Right ventricle myocardium superior (tissue), 1 donor: ENCODE measurements at regions not wholly inside any gene's neighbourhood (a gene's known extent, or its start where the extent isn't known, plus 50 kb on each side); places are given as distances from the start of the nearest gene placed in this dataset.
A peak's percentile ranks its signal among the peaks of the same experiment; 100 is the strongest.

Experiments used
- ATAC-seq: fragments of 200-7000 bp; cut with Tn5 transposase; one replicate; pipeline ENCODE4 v1.9.1; 2020; ENCODE audit warnings: mild to moderate bottlenecking; ENCODE audit not compliant: poor library complexity
- DNase-seq: peaks from one replicate; pipeline ENCODE4 v3.0.0-alpha.2; 2020
- intact Hi-C: fragments of 100-400 bp; cut with DNase I; formaldehyde crosslinking; loops from one replicate; pipeline ENCODE4 v1.11.2; 2022
- donor health status: DM: no; HTN: yes; CAD: no; lungs with severe emphysema.

DNA sequence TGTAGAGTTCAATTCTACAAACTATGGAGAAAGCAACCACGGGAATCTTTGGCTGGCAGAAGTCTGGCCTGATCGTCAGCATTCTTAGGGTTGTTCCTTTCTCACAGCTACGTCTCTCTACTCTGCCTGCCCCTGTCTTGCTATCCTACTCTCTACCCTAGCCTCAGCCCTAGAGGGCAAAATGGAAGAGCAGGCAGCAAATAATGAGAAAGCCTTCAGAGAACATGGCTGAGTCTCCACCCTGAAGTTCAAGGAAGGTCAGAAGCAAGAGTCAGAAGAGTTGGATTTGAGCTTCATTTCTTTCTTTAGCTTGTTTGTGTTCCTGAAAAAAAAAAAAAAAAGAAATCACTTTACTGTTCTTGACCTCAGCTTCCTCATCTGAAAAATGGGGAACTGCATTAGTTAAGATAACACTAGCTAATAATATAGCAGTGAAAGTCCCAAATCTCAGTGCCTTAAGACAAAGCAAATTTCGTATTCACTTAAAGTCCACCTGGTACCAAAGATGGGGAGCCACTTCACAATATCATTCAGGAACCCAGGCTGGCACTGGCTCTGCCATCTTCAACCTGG lies 50.2 kb upstream of the CCND2 start:
- DNase-seq (no peak), ATAC-seq (peak; percentile 20)

DNA sequence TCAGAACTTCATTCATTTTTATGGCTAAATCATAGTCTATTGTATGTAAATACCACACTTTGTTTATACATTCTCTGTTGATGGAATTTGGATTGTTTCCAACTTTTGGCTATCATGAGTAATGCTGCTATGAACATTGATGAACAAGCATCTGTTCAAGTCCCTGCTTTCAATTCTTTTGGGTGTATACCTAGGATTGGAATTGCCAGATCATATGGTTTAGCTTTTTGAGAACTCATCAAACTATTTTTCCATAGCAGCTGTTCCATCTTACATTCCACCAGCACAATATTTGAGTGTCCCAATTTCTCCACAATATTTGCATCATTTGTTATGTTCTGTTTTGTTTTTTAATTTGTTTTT lies 52.3 kb upstream of the CCND2 start:
- DNase-seq (no peak), ATAC-seq (no peak)
- intact Hi-C loops: no loop called here

More for the DNA sequence above, 50.2 kb upstream of the CCND2 start:
- intact Hi-C loops: no loop called here

DNA sequence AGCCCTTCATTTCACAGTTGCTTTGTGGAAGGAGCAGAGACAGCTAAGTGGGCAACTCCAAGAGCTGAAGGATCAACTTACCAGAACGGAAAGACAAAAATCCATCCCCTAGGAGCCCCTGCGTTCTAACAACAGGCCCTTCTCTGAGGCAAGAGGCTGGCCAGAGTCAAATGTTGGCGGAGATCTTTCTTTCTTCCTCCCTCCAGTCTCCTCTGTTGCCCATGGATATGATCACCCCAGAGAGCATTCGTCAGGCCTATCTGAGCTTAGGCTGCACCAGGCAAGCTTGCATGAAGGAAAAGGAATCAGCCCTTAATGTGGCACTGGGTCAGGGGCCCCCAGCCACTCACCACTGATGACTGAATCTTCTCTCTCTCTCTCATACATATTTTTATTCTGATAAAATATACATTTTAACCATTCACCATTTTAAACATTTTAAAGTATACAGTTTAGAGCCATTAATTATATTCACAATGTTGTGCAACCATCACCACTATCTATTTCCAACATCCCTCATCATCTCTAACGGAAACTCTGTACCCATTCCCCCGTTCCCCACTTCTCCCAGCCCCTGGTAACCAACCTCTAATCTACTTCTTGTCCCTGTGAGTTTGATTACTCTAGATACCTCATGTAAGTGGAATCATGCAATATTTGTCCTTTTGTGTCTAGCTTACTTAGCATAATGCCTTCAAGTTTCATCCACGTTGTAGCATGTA lies 52.9 kb upstream of the CCND2 start:
- no peak for DNase-seq
- ATAC-seq: no peak
- intact Hi-C loops: no loop called here

DNA sequence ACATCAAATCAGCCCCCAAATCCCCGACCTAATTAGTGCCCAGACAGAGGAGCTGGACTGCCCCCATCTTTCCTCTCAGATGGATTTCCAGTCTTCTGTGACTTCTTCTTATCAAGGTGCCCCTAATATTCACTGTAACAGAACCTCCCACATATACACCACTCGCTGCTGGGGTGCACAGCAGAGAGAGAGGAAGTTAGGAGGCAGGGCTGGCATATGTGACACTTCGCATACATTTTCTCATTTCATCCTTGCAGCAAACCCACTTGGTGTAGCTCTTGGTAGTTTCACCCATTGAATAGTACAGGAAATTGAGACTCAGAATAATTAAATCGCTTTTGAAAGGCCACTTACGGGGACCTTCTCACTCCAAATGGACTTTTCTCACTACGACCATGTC lies 56.5 kb upstream of the CCND2 start:
- ATAC-seq: no peak
- DNase-seq: no peak
- intact Hi-C loops: no loop called here

DNA sequence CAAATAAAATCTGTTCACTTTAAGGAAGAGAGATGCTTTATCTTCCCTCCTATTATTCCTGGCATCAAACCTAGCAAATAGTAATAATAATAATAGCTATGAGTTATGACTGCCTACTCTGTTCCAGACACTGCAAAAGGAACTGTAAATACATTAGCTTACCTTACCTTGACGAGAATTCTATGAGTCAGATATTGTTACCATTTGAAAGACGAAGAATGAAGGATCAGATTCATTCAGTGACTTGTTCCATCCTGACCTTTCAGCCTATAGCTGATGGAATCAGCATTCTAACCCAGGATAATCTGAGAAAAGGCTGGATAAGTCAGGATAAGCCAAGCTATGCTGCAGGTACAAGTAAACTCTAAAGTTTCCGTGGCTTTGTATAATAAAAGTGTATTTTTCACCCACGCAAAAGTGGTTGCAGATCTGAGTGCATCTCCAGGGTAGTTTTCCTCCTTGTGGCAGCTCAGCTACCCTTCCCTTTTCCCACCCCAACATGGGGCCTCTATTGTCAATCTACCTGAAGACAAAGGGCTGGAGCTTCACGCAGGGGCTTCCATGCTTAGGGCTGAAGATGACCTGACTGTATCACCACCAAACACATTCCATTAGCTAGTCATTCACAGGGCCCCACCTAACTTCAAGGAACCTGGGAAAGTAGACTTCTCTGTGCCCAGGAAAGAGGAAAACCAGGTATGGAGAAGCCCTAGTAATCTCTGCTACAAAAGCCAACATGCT lies 57.2 kb upstream of the CCND2 start:
- DNase-seq: no peak
- ATAC-seq: no peak
- intact Hi-C loops: no loop called here

DNA sequence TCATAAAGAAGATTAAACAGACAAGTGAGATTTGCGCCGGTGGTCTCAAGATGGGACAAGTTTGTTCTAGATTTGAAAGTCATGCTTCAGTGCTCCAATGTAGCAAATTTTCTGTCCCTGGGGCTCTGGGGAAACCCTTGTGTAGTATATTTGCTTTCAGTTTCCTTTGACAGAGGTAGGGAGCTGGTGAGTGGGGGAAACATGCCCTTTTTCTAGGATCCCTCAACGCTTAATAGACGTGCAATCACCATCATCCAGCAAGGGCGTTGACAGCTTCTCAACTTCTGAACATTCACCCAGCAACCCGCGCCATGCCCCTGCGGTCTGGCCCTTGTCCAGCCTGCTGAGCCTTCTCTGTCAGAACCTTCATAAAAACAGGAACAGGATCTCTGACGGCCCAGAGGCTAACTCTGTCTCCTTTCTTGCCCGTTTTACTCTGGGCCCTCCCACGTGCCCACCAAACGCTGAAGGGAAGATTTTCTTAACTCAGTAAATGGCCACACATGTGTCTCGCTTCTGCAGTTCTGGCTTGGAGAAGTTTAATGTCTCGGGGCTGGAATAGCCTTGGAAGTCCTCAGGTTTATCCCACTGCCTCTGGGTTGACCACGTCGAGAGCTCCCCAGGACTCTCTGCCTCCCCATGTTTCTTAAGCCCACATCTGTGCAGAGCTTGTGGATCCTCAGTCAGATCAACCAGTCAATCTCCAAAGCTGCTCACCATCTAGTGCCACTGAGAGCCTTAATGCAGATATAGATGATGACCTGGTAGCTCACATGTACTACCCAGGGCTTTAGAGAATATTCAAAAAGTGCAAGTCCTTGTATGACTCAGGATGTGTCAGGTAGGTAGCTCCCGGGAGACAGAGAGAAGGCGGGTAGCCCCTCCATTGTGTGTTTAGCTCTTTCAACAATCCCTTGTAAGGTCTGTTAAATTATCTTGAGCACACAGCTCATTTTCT lies 58.1 kb upstream of the CCND2 start:
- ATAC-seq (peak; percentile 76), DNase-seq (peak; percentile 86)
- intact Hi-C loops: no loop called here

DNA sequence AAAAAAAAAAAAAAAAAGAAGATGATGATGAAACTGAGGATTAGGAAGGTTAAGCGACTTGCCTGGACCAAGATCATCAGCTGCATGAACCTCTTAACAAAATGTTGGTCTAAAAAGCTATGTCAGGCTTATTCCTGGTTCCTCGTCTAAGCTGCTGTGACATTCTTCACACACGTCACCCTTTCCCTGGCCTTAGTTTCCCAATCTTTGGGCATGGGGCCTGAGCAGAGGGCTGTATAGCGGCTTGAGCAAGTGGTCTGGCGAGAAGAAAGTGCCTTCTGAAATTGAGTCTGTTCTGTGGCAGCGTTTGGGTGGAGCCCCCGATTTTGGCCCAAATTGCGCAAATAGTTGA lies 58.7 kb upstream of the CCND2 start:
- no peak for DNase-seq
- intact Hi-C loops: no loop called here
- ATAC-seq: no peak

DNA sequence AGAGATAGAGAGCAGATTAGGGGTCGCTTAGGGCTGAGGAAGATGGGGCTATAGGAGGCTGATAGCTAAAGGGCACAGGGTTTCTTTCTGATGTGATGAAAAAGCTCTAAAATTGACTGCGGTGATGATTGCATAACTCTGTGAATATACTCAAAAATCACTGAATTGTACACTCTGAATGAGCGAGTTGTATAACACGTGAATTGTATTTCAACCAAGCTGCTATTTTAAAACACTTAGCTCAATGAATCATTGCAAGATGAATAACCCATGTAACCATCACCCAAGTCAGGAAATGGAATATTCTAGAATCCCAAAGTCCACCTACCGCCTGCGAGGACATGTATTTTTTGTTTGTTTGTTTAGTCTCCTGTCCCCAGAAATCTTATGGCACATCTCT lies 60.1 kb upstream of the CCND2 start:
- intact Hi-C loops: no loop called here
- ATAC-seq: no peak
- DNase-seq: no peak

DNA sequence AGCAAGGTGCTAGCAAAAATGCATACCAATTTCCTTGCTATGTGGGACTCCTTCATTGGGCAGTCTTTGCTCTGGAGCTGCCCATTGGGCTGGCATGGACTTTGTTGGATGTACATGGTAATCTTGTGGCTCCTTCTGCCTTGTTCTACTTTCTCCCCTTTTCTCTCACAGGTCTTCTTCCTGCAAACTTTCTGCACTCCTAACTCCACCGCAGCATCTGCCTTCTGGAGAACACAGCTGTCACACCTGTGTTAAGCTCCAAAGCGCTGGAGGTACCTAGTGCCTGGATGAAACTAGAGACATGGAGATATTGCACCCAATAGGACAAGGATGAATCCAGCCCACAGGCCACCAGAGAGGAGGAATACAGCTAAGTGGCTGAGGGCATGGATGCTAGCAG lies 60.7 kb upstream of the CCND2 start:
- ATAC-seq: no peak
- intact Hi-C loops: no loop called here
- DNase-seq: no peak

DNA sequence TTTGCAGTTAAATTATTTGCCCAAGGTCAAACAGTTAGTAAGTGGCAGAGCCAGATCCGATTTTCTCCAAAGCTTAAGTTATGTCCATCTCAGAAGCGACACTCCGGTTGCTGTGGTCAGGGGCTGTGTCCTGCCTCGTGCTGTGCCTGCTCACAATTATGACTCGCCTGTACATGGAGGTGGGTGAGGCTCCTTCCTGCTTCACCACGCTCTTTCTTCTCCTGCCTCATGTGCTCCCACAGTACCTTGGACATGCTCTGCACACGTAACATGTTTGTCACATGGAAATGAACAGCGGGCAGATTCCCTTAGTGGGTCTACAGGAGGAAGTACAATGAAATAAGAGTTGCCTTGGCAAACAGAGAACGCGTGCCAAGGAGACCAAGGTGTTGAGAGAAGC lies 62.2 kb upstream of the CCND2 start:
- DNase-seq: no peak
- no peak for ATAC-seq
- intact Hi-C loops: no loop called here

DNA sequence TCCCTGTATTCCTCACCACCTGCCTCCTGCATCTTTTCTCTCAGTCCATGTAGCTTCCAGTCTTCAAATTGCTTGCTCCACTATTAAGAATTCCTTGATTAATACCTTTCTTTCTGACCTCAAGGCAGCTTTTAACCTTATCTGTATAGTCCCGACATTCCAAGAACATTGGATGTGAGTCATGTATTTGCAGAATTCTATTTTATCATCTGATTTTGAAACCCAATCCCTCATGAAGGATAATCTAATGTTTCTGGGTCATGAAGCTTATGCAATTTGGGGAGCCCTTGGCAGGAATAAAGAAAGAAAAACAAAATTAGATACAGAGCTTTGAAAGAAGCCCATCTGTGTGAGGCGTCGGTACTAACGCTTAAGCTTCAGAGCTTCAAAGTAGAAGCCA lies 63.4 kb upstream of the CCND2 start:
- intact Hi-C loops: no loop called here
- ATAC-seq: no peak
- DNase-seq: no peak

DNA sequence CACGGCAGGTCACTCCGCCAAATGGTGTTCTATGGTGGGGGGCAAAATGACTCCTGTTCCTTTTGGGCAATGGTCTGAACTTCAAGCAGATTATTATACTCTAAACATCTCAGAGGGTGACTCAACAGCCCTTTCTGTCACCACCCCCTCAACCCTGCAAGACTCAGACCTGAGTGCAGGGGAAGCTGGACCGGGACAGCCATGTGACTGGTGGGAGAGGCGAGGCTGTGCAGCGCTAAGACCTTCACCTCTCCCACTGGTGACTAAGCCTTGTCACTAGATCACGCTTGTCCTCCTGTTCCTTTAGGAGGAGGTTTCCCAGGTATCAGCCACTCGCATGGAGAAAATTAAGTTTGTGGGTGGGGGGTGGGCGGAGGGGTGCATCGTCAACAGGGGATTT lies 67.1 kb upstream of the CCND2 start:
- intact Hi-C loops: no loop called here
- DNase-seq (no peak), ATAC-seq (no peak)

DNA sequence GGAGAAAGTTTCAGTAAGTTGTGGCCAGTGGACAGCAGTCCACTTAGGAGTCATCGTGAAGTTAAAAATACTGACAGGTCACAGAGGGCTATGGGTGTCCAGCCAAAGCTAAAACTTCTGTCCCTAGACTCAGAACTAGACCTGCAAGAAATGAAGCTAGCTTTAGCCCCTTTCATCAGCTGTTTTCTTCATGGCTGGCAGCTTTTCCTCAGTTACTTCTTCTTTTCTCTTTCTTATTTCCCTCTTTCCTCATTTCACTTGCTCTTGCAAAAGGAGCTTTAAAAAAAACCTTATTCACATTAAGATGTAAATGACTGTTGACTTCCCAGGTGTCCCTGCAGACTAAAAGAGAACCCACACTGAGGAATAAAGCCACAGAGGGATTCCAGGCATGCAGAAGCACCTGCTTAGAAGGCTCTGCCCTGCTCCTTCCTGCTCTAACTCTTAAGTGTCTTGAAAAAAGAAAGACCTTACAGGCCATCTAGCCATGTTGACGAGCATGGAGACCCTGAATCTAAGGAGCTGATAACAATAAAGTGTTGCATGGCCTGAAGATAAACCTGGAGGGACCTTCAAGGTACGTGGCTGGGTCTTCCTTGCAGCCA lies 69.7 kb upstream of the CCND2 start:
- intact Hi-C loops: no loop called here
- DNase-seq (no peak), ATAC-seq (no peak)

DNA sequence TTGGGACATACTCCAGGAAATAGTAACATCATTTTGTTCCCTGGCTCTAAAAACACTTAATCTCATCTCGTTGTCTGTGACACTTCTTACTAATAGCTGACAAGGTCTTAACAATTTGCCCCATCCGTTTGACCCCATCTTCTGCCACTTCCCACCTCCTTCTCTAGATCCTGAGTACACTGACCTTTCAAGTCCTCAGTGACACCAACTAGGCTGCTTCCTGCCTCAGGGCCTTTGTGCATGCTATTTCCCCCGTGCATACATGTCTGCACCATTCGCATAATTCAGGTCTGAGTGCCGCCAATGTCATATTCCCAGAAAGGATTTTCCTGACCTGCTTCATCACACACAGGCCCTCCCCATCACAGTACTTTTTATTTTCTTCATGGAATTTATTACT lies 70.6 kb upstream of the CCND2 start:
- intact Hi-C loops: no loop called here
- no peak for ATAC-seq
- DNase-seq: no peak

DNA sequence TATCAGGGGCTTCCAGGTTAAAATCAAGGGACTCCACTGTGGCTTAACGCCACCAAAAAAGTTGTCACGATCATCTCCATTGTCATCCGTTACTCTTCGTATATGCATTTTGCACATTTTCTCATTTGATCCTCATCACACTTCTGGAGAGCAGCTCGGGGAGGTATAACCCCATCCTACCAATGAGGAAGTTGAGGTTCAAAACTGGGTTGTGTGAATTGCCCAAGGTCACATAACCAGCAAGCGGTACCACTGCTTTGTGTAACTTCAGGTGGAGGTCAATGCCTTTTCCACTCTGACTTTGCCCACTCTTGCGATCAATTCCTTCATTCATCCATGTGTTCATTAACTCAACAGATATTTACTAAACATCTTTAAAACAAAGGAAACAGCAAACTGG lies 71.1 kb upstream of the CCND2 start:
- DNase-seq (no peak), ATAC-seq (no peak)
- intact Hi-C loops: no loop called here

DNA sequence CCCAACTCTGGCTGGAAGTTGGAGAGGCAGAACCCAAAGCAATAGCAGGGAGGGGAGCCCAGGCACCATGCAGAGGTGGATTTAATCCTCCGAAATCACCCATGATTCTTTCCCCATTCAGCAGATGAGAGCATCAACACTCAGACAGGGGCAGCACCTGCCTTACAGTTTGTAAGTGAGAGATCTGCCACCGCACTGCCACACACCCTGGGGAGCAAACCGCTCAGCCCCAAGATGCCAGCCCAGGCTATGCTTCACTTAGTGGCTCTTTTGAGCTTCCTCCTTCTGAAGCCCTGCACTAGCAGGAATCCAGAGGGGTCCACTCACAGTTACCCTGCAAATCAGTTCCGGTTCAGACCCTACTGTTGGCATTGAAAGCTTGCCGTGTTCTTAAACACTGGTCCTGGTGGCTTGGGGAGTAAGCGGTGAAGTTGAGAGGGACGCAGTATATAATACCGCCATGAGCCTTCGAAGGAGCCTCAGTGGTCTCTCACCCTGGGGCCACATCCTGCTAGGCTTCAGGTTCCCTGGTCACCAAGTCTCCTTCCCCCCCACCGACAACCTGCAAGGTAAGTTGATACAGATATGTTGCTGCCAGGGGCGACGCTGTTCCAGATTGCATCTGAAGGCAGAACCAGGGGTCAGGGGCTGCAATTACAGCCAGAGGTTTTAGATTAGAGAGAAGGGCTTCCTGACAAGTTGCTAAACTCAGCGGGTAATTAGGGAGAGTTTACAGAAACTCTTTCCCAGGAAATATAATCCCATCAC lies 72.0 kb upstream of the CCND2 start:
- DNase-seq (no peak), ATAC-seq (no peak)
- intact Hi-C loops: no loop called here

DNA sequence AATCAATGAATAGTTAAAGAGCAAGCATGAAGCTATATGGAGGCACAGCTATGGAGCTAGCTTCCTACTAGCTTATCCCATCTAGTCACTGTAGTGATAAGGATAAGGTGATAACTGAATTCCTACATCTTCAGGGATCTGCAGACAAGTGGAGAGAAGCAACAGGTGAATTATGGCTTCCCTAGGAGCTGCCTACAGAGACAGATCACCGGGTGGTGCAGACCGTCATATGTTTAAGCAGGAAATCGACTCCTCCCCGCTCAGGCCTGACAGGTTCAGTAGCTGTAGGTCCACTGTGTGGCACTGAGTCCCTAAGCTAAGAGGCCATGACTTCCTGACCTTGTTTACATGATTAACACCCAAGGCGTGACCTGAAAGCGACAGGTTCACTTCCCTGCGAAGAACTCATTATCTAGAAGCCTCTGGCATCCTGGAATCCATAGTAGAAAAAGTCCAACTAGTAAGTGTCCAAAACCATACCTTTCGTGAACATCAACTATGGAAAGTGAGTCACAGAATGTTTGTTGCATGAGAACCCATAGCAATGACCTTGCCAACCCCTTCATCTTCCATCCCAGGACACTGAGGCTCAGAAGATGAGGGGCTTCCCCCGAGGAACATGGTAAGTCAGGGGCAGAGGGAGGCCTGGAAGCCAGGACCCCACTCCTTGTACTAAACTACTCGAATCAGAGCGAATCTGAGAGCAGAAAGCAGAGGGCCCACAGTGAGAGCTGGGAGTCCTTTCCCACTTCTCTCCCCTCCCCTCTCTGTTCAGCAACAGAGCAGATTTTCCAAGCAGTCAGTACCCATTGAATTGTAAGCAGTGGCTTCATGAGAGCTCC lies 75.4 kb upstream of the CCND2 start:
- ATAC-seq: no peak
- intact Hi-C loops: no loop called here

More for the DNA sequence above, 75.4 kb upstream of the CCND2 start:
- DNase-seq: no peak
